Smooth muscle cell (in vitro differentiated cells): ENCODE measurements at regions not wholly inside any gene's neighbourhood (a gene's known extent, or its start where the extent isn't known, plus 50 kb on each side); places are given as distances from the start of the nearest gene placed in this dataset.
"Not testable (repeated sequence)": the region's sequence is repeated elsewhere in the genome, so short reads cannot be mapped to it uniquely, and the experiment has no call there.

Experiments
- DNase-seq: peaks from one replicate; lab custom pipeline; 2025; ENCODE audit not compliant: unreplicated experiment; lab: John Stamatoyannopoulos, UW
- H2AFZ ChIP-seq: fragments of 200-600 bp; sonication (generic); 2 replicates; pipeline ENCODE4 v1.6.0; 2016; ENCODE audit warnings: antibody characterized with exemption, low read depth, mild to moderate bottlenecking
- H3F3A ChIP-seq: fragments of 200-600 bp; sonication (generic); 2 replicates; pipeline ENCODE4 v1.6.0; 2017; ENCODE audit warnings: antibody characterized with exemption, low read depth
- H3K27ac ChIP-seq: fragments of 200-600 bp; sonication (generic); 2 replicates; pipeline ENCODE4 v1.5.1; 2016; ENCODE audit warnings: low read depth, mild to moderate bottlenecking
- H3K27me3 ChIP-seq: fragments of 200-600 bp; sonication (generic); 2 replicates; pipeline ENCODE4 v1.6.1; 2016; ENCODE audit warnings: low read depth, mild to moderate bottlenecking
- H3K36me3 ChIP-seq: fragments of 200-600 bp; sonication (generic); 2 replicates; pipeline ENCODE4 v1.5.1; 2016; ENCODE audit warnings: low read depth
- H3K4me1 ChIP-seq: fragments of 200-600 bp; sonication (generic); 2 replicates; pipeline ENCODE4 v1.5.1; 2016; ENCODE audit warnings: low read depth
- H3K4me2 ChIP-seq: fragments of 200-600 bp; sonication (generic); 2 replicates; pipeline ENCODE4 v1.6.0; 2016; ENCODE audit warnings: mild to moderate bottlenecking
- H3K4me3 ChIP-seq: fragments of 200-600 bp; sonication (generic); 2 replicates; pipeline ENCODE4 v1.5.1; 2016; ENCODE audit warnings: mild to moderate bottlenecking
- H3K79me2 ChIP-seq: fragments of 200-600 bp; sonication (generic); 2 replicates; pipeline ENCODE4 v1.6.0; 2016; ENCODE audit warnings: low read depth, mild to moderate bottlenecking
- H3K9ac ChIP-seq: fragments of 200-600 bp; sonication (generic); 2 replicates; pipeline ENCODE4 v1.6.0; 2016; ENCODE audit warnings: low read depth
- H3K9me3 ChIP-seq: fragments of 200-600 bp; sonication (generic); replicated peaks from 2 replicates; pipeline ENCODE4 v1.5.1; 2016; ENCODE audit warnings: low read depth
- H4K20me1 ChIP-seq: fragments of 200-600 bp; sonication (generic); 2 replicates; pipeline ENCODE4 v1.6.0; 2016; ENCODE audit warnings: low read depth
- CTCF ChIP-seq: fragments of 200-600 bp; sonication (generic); IDR thresholded peaks from 2 replicates; pipeline ENCODE4 v1.5.1; 2017; ENCODE audit warnings: borderline replicate concordance, mild to moderate bottlenecking, antibody characterized with exemption; ENCODE audit not compliant: insufficient read depth, poor library complexity, severe bottlenecking
- WGBS: methylation state at CpG from one replicate; pipeline ENCODE4 v1.1.7; 2016; ENCODE audit warnings: low lambda C conversion rate; 5-methylcytosine and 5-hydroxymethylcytosine counted together

GRCh38 chr7:119090851-119091250 lies 866.3 kb downstream of the ANKRD7 start:
- no peak for TF ChIP-seq CTCF
- no peak overlapping the region for H3K27ac ChIP-seq
- H3K79me2 ChIP-seq = no peaks in the 10 kb centered on the region
- H3K4me2 ChIP-seq = no peak overlapping the region
- H3K27me3 ChIP-seq = no peaks in the 10 kb centered on the region
- no peaks in the 10 kb centered on the region for H3K4me1 ChIP-seq
- no peaks in the 10 kb centered on the region for H3K9me3 ChIP-seq
- H4K20me1 ChIP-seq = no peaks in the 10 kb centered on the region
- no peak for DNase-seq
- no peak overlapping the region for H3K4me3 ChIP-seq
- H3F3A ChIP-seq = no peaks in the 10 kb centered on the region
- H3K9ac ChIP-seq = no peak overlapping the region
- H2AFZ ChIP-seq = no peak overlapping the region
- no peaks in the 10 kb centered on the region for H3K36me3 ChIP-seq

- Histone ChIP-seq H3K4me1 (peaks cover 7% of the 10 kb centered on the region), H4K20me1 (no peaks in the 10 kb centered on the region), H3K4me2 (no peak overlapping the region), H3F3A (no peaks in the 10 kb centered on the region), H3K4me3 (no peak overlapping the region), H3K79me2 (no peaks in the 10 kb centered on the region), H2AFZ (no peak overlapping the region), H3K9me3 (no peaks in the 10 kb centered on the region), H3K36me3 (no peaks in the 10 kb centered on the region), H3K9ac (no peak overlapping the region), H3K27ac (no peak overlapping the region), H3K27me3 (no peaks in the 10 kb centered on the region)
- no peak for TF ChIP-seq CTCF
- DNase-seq = no peak
- 94% methylated on average over 3 of the region's 3 CpGs for WGBS
These were observed 872.2 kb downstream of the ANKRD7 start for GRCh38 chr7:119096683-119097082.

- H3K4me1 ChIP-seq, H3K9me3 ChIP-seq, DNase-seq, H3K27ac ChIP-seq, H4K20me1 ChIP-seq, H3K79me2 ChIP-seq, H3K36me3 ChIP-seq, H3K9ac ChIP-seq, H3K4me3 ChIP-seq, H2AFZ ChIP-seq, H3F3A ChIP-seq, H3K27me3 ChIP-seq: not testable (repeated sequence)
- H3K4me2 ChIP-seq = peak overlapping the region; percentile 12
- WGBS = 3% methylated on average over 4 of the region's 4 CpGs
These were observed 876.2 kb downstream of the ANKRD7 start for GRCh38 chr7:119100611-119101258.

GRCh38 chr7:119102291-119102690 lies 877.8 kb downstream of the ANKRD7 start:
- TF ChIP-seq CTCF = no peak
- Histone ChIP-seq H3K4me2 (no peak overlapping the region), H3F3A (no peaks in the 10 kb centered on the region), H3K27ac (no peak overlapping the region), H4K20me1 (no peaks in the 10 kb centered on the region), H3K4me3 (no peak overlapping the region), H3K4me1 (peaks cover 7% of the 10 kb centered on the region), H3K36me3 (no peaks in the 10 kb centered on the region), H2AFZ (no peak overlapping the region), H3K79me2 (no peaks in the 10 kb centered on the region), H3K9ac (no peak overlapping the region), H3K27me3 (no peaks in the 10 kb centered on the region), H3K9me3 (no peaks in the 10 kb centered on the region)
- DNase-seq = no peak
- WGBS = 91% methylated on average over 1 of the region's 1 CpG
